ENCODE measurements at regions not wholly inside any gene's neighbourhood (a gene's known extent, or its start where the extent isn't known, plus 50 kb on each side); places are given as distances from the start of the nearest gene placed in this dataset.

DNA sequence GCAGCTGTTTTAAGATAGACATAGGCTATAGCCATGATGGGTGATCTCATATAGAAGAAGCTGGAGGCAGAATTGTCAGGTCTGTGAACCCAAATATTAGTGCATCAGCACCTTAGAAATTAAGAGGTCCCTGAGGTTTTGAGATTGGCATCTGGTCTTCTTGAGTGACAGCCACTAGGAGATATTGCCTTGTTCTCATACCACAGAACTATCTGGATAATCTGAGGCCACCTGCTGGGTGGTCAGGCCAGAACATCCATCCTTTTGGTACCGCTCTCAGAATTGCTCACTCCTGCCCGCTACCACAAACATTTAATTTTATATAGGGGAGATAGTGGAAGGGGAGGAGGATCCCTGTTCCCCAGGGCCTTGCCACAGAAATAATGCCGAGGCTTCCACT, 210.6 kb upstream of the ZPLD1 start:
- H3K36me3 Mint-ChIP-seq (ENCODE audit: low read depth), result no peaks in the 10 kb centered on the region
- peaks cover 11% of the 10 kb centered on the region for H3K4me1 Mint-ChIP-seq (ENCODE audit: low read depth)
- no peak for DNase-seq (ENCODE audit: low spot score)
- TF ChIP-seq, protein P1, sequence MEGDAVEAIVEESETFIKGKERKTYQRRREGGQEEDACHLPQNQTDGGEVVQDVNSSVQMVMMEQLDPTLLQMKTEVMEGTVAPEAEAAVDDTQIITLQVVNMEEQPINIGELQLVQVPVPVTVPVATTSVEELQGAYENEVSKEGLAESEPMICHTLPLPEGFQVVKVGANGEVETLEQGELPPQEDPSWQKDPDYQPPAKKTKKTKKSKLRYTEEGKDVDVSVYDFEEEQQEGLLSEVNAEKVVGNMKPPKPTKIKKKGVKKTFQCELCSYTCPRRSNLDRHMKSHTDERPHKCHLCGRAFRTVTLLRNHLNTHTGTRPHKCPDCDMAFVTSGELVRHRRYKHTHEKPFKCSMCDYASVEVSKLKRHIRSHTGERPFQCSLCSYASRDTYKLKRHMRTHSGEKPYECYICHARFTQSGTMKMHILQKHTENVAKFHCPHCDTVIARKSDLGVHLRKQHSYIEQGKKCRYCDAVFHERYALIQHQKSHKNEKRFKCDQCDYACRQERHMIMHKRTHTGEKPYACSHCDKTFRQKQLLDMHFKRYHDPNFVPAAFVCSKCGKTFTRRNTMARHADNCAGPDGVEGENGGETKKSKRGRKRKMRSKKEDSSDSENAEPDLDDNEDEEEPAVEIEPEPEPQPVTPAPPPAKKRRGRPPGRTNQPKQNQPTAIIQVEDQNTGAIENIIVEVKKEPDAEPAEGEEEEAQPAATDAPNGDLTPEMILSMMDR (IDR thresholded peaks at IDR 0.05), result peak; percentile 73
- H3K4me3 Mint-ChIP-seq (ENCODE audit: unreplicated experiment), result no peak overlapping the region
- peaks cover 5% of the 10 kb centered on the region for H3K9me3 Mint-ChIP-seq (ENCODE audit: low read depth)
- H3K27ac Mint-ChIP-seq (ENCODE audit: unreplicated experiment), result no peak overlapping the region
- peaks cover 14% of the 10 kb centered on the region for H3K27me3 Mint-ChIP-seq (ENCODE audit: low read depth)

DNA sequence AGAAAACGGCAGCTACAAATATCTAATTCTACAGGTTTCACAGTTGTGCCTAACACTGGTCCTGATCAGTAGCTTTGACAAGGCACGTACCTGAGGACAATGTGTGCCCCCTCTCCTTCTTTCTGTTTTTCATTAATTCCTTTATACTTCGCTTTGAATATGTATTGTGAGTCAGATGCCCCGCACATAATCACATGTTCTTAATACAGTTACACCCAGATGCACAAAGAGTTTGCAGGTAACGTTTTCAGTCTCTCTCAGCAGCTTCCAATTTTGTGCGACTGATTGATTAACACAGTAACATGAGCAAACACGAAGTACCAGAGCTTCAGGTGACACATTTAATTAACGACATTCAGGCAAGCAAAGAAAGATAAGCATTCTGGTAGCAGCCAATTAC, 209.8 kb upstream of the ZPLD1 start:
- Mint-ChIP-seq H3K36me3 (ENCODE audit: low read depth) (no peaks in the 10 kb centered on the region), H3K4me3 (ENCODE audit: unreplicated experiment) (no peak overlapping the region), H3K9me3 (ENCODE audit: low read depth) (peaks cover 2% of the 10 kb centered on the region), H3K4me1 (ENCODE audit: low read depth) (peaks cover 18% of the 10 kb centered on the region), H3K27ac (ENCODE audit: unreplicated experiment) (no peak overlapping the region), H3K27me3 (ENCODE audit: low read depth) (peaks cover 14% of the 10 kb centered on the region)
- TF ChIP-seq, protein P1 (IDR thresholded peaks at IDR 0.05), result no peak
- DNase-seq (ENCODE audit: low spot score), result no peak

DNA sequence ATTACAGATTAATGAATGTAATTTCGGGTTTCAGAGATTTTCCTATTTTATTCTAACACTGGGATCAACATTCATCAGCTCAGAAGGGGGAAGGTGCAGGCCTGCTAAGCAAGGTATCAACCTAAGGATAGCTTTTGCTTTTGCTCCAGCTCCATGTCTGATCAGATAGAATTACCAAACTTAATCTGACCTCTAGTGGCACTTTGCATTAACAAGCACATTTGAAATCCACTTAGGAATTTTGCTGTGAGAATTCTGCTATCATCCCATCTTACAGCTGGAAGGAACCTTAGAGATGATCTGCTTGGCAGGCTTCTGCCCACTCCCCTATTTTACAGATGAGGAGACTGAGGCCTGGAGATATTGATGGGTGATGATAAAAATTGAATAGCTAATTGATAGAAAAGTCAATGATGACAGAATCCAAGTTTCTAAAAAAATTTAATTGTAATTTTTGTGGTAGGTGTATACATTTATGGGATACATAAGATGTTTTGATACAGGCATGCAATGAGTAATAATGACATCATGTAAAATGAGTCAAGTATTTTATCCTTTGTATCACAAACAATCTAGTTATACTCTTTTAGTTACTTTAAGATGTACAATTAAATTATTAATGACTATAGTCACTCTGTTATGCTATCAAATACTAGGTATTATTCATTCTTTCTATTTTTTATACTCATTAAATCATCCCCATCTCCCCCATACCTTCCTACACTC, 209.2 kb upstream of the ZPLD1 start:
- TF ChIP-seq, protein P1 (IDR thresholded peaks at IDR 0.05), result peak; percentile 88
- DNase-seq (ENCODE audit: low spot score), result no peak

DNA sequence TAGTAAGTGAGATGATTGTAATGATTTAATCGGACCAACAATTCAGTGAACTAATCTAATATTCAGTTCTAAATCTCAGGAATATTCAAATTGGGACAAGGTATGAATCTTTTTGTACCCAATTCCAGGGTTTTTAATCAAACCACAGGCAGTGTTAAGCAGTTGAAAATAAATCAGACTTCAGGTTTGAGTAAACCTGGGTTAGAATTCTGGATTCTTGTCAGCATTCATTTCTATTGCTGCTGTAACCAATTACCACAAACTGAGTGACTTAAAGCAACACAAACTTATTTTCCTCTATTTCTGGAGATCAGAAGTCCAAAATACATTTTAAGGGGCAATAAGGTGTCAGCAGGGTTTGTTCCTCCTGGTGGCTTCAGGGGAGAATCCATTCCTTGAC, 208.4 kb upstream of the ZPLD1 start:
- Mint-ChIP-seq H3K4me3 (ENCODE audit: unreplicated experiment) (no peak overlapping the region), H3K27ac (ENCODE audit: unreplicated experiment) (no peak overlapping the region), H3K4me1 (ENCODE audit: low read depth) (peaks cover 18% of the 10 kb centered on the region), H3K36me3 (ENCODE audit: low read depth) (no peaks in the 10 kb centered on the region), H3K27me3 (ENCODE audit: low read depth) (peaks cover 14% of the 10 kb centered on the region), H3K9me3 (ENCODE audit: low read depth) (peaks cover 2% of the 10 kb centered on the region)
- TF ChIP-seq, protein P1 (IDR thresholded peaks at IDR 0.05), result no peak
- DNase-seq (ENCODE audit: low spot score), result no peak

More for the DNA sequence above, 209.2 kb upstream of the ZPLD1 start:
- no peak overlapping the region for H3K4me3 Mint-ChIP-seq (ENCODE audit: unreplicated experiment)
- H3K9me3 Mint-ChIP-seq (ENCODE audit: low read depth), result peaks cover 2% of the 10 kb centered on the region
- no peaks in the 10 kb centered on the region for H3K36me3 Mint-ChIP-seq (ENCODE audit: low read depth)
- H3K27ac Mint-ChIP-seq (ENCODE audit: unreplicated experiment), result no peak overlapping the region
- H3K4me1 Mint-ChIP-seq (ENCODE audit: low read depth), result peaks cover 18% of the 10 kb centered on the region
- peaks cover 14% of the 10 kb centered on the region for H3K27me3 Mint-ChIP-seq (ENCODE audit: low read depth)

DNA sequence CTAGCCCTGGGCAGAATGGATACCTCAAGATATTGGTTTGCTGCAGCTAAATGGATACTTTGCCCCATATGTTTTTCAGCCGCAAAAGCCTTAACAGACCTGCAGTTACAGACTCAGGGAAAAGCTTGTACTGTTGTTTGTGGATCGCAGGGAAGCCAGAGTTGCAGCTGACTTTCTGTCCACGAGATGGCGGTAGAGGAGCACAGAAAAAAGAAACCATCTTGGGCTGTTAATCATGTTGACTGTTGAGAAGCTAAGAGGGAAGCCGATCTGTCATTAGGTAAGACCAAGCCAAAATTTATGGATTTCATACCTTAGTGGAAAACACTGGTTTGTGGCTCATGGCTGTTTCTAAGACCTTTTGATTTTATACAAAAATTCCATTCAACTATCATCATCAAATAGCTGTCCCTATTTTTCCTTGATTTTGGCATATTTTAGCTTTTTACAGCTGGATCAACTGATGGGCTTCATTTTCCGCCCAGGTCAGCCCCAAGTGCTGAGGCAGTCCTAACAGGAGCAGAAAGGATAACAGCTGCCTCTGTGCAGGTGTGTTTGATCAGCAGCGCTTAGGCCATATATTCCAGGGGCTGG, 205.7 kb upstream of the ZPLD1 start:
- no peak for DNase-seq (ENCODE audit: low spot score)
- TF ChIP-seq, protein P1 (IDR thresholded peaks at IDR 0.05), result peak; percentile 93
- Mint-ChIP-seq H3K36me3 (ENCODE audit: low read depth) (no peaks in the 10 kb centered on the region), H3K4me3 (ENCODE audit: unreplicated experiment) (no peak overlapping the region), H3K9me3 (ENCODE audit: low read depth) (no peaks in the 10 kb centered on the region), H3K4me1 (ENCODE audit: low read depth) (peaks cover 12% of the 10 kb centered on the region), H3K27me3 (ENCODE audit: low read depth) (peaks cover 20% of the 10 kb centered on the region), H3K27ac (ENCODE audit: unreplicated experiment) (no peak overlapping the region)

Measured in chondrocyte (in vitro differentiated cells).